MM.1S (cell line): ENCODE measurements at regions not wholly inside any gene's neighbourhood (a gene's known extent, or its start where the extent isn't known, plus 50 kb on each side); places are given as distances from the start of the nearest gene placed in this dataset.
"Not testable (repeated sequence)": the region's sequence is repeated elsewhere in the genome, so short reads cannot be mapped to it uniquely, and the experiment has no call there.

Experiments
- DNase-seq: peaks from one replicate; pipeline ENCODE4 v3.0.0-alpha.2; 2015
- H2AFZ ChIP-seq: fragments of 300-600 bp; sonication (generic); 2 replicates; pipeline ENCODE4 v1.6.0; 2016; ENCODE audit warnings: antibody characterized with exemption, low read length
- H3F3A ChIP-seq: fragments of 300-600 bp; sonication (generic); 2 replicates; pipeline ENCODE4 v1.6.1; 2016; ENCODE audit warnings: mild to moderate bottlenecking, antibody characterized with exemption, low read length, moderate library complexity, mixed read lengths; ENCODE audit not compliant: insufficient read depth
- H3K27ac ChIP-seq: fragments of 300-600 bp; sonication (generic); 2 replicates; pipeline ENCODE4 v1.5.1; 2016; ENCODE audit warnings: mild to moderate bottlenecking, low read length
- H3K27me3 ChIP-seq: fragments of 300-600 bp; sonication (generic); replicated peaks from 2 replicates; pipeline ENCODE4 v1.6.0; 2016; ENCODE audit warnings: low read length; ENCODE audit not compliant: insufficient read depth
- H3K36me3 ChIP-seq: fragments of 300-600 bp; sonication (generic); replicated peaks from 2 replicates; pipeline ENCODE4 v1.6.1; 2016; ENCODE audit warnings: mild to moderate bottlenecking, low read length, mixed read lengths; ENCODE audit not compliant: insufficient read depth
- H3K4me1 ChIP-seq: fragments of 300-600 bp; sonication (generic); 2 replicates; pipeline ENCODE4 v1.6.1; 2016; ENCODE audit warnings: low read length, mixed read lengths
- H3K4me2 ChIP-seq: fragments of 300-600 bp; sonication (generic); 2 replicates; pipeline ENCODE4 v1.6.0; 2016; ENCODE audit warnings: low read depth, low read length
- H3K4me3 ChIP-seq: fragments of 300-600 bp; sonication (generic); 2 replicates; pipeline ENCODE4 v1.5.1; 2016; ENCODE audit warnings: low read length, mixed read lengths
- H3K79me2 ChIP-seq: fragments of 300-600 bp; sonication (generic); 2 replicates; pipeline ENCODE4 v1.6.1; 2016; ENCODE audit warnings: mixed run types, low read length, mixed read lengths
- H3K9ac ChIP-seq: fragments of 300-600 bp; sonication (generic); 2 replicates; pipeline ENCODE4 v1.6.1; 2016; ENCODE audit warnings: low read length, mixed read lengths
- H3K9me2 ChIP-seq: fragments of 300-600 bp; sonication (generic); replicated peaks from 2 replicates; pipeline ENCODE4 v1.6.1; 2016; ENCODE audit warnings: mild to moderate bottlenecking, low read length, mixed read lengths; ENCODE audit not compliant: insufficient read depth
- H3K9me3 ChIP-seq: fragments of 300-600 bp; sonication (generic); replicated peaks from 2 replicates; pipeline ENCODE4 v1.6.1; 2016; ENCODE audit warnings: mild to moderate bottlenecking, low read length, mixed read lengths; ENCODE audit not compliant: insufficient read depth
- H4K20me1 ChIP-seq: fragments of 300-600 bp; sonication (generic); 2 replicates; pipeline ENCODE4 v1.6.1; 2016; ENCODE audit warnings: mild to moderate bottlenecking, low read length, moderate library complexity, mixed read lengths; ENCODE audit not compliant: insufficient read depth
- CTCF ChIP-seq: fragments of 300-600 bp; sonication (generic); IDR thresholded peaks from 2 replicates; pipeline ENCODE4 v1.5.1; 2016; ENCODE audit warnings: antibody characterized with exemption, low read length, mixed read lengths
- EZH2 ChIP-seq: fragments of 300-600 bp; sonication (generic); optimal IDR thresholded peaks from 2 replicates; pipeline ENCODE3; 2017; ENCODE audit warnings: low read depth, mild to moderate bottlenecking, antibody characterized with exemption, low read length, mixed read lengths
- EZH2phosphoT487 ChIP-seq: fragments of 300-600 bp; sonication (generic); IDR thresholded peaks from 2 replicates; pipeline ENCODE4 v1.6.1; 2018; ENCODE audit warnings: antibody characterized with exemption, low read length

- TF ChIP-seq CTCF (no peak), EZH2 (no peak), EZH2phosphoT487 (no peak)
These were observed 100.7 kb upstream of the OR4C13 start for GRCh38 chr11:49851511-49851910.

GRCh38 chr11:49851971-49852389, 100.2 kb upstream of the OR4C13 start:
- no peaks in the 10 kb centered on the region for H3K79me2 ChIP-seq
- H3K9me3 ChIP-seq: no peaks in the 10 kb centered on the region
- no peak overlapping the region for H3K4me3 ChIP-seq
- no peak overlapping the region for H3K4me2 ChIP-seq
- no peak for TF ChIP-seq EZH2
- TF ChIP-seq CTCF: no peak
- no peak for TF ChIP-seq EZH2phosphoT487
- no peaks in the 10 kb centered on the region for H3K36me3 ChIP-seq
- no peaks in the 10 kb centered on the region for H4K20me1 ChIP-seq
- H3K9ac ChIP-seq: no peak overlapping the region
- H3K9me2 ChIP-seq: no peaks in the 10 kb centered on the region
- no peaks in the 10 kb centered on the region for H3F3A ChIP-seq
- no peak overlapping the region for H3K27ac ChIP-seq
- H2AFZ ChIP-seq: no peak overlapping the region
- no peak for DNase-seq
- no peaks in the 10 kb centered on the region for H3K4me1 ChIP-seq
- H3K27me3 ChIP-seq: no peaks in the 10 kb centered on the region

More at GRCh38 chr11:49851511-49851910, 100.7 kb upstream of the OR4C13 start:
- H3K79me2 ChIP-seq: no peaks in the 10 kb centered on the region
- H3K4me3 ChIP-seq: no peak overlapping the region
- no peaks in the 10 kb centered on the region for H3K27me3 ChIP-seq
- H3K9me2 ChIP-seq: no peaks in the 10 kb centered on the region
- H2AFZ ChIP-seq: no peak overlapping the region
- H3K36me3 ChIP-seq: no peaks in the 10 kb centered on the region
- H3K9me3 ChIP-seq: no peaks in the 10 kb centered on the region
- H3K9ac ChIP-seq: no peak overlapping the region
- H3F3A ChIP-seq: no peaks in the 10 kb centered on the region
- H3K27ac ChIP-seq: no peak overlapping the region
- DNase-seq: no peak
- H3K4me2 ChIP-seq: no peak overlapping the region
- no peaks in the 10 kb centered on the region for H3K4me1 ChIP-seq
- H4K20me1 ChIP-seq: no peaks in the 10 kb centered on the region

GRCh38 chr11:49888875-49889274, 63.3 kb upstream of the OR4C13 start:
- H2AFZ ChIP-seq, H4K20me1 ChIP-seq, H3F3A ChIP-seq, H3K4me2 ChIP-seq, DNase-seq, H3K36me3 ChIP-seq, H3K79me2 ChIP-seq, H3K9me2 ChIP-seq, H3K4me3 ChIP-seq, H3K9me3 ChIP-seq, H3K9ac ChIP-seq, H3K27ac ChIP-seq, H3K4me1 ChIP-seq, H3K27me3 ChIP-seq: not testable (repeated sequence)

- not testable (repeated sequence) for H3K9me3 ChIP-seq, H3F3A ChIP-seq, H3K9me2 ChIP-seq, DNase-seq, H3K4me2 ChIP-seq, H2AFZ ChIP-seq, H3K27ac ChIP-seq, H3K4me3 ChIP-seq, H3K79me2 ChIP-seq, H4K20me1 ChIP-seq, H3K36me3 ChIP-seq, H3K4me1 ChIP-seq, H3K27me3 ChIP-seq, H3K9ac ChIP-seq
These were observed 60.1 kb upstream of the OR4C13 start for GRCh38 chr11:49891910-49892671.

- H3K9ac ChIP-seq, H3K9me2 ChIP-seq, H3F3A ChIP-seq, H3K27ac ChIP-seq, H3K4me3 ChIP-seq, H3K79me2 ChIP-seq, H3K36me3 ChIP-seq, DNase-seq, H4K20me1 ChIP-seq, H3K27me3 ChIP-seq, H3K4me2 ChIP-seq, H3K9me3 ChIP-seq, H2AFZ ChIP-seq, H3K4me1 ChIP-seq: not testable (repeated sequence)
These were observed 58.7 kb upstream of the OR4C13 start for GRCh38 chr11:49893442-49893841.
